ENCODE measurements at regions not wholly inside any gene's neighbourhood (a gene's known extent, or its start where the extent isn't known, plus 50 kb on each side); places are given as distances from the start of the nearest gene placed in this dataset.
"Not testable (repeated sequence)": the region's sequence is repeated elsewhere in the genome, so short reads cannot be mapped to it uniquely, and the experiment has no call there.

GRCh38 chr6:147651-148050 is 144.6 kb upstream of the DUSP22 start:
- H3K4me3 ChIP-seq (ENCODE audit: control insufficient read depth in 1 of 7, extremely low read depth in 1 of 7, insufficient read depth in 4 of 7, low read depth in 2 of 7, low read length in 6 of 7); H3K4me1 ChIP-seq (ENCODE audit: control extremely low read depth in 1 of 4, control insufficient read depth in 4 of 4, insufficient read depth in 4 of 4, low read length in 3 of 4); H3K36me3 ChIP-seq (ENCODE audit: control insufficient read depth in 4 of 4, insufficient read depth in 4 of 4, low read length in 3 of 4); DNase-seq; CTCF ChIA-PET; H3K9me3 ChIP-seq (ENCODE audit: control extremely low read depth in 1 of 5, control insufficient read depth in 4 of 5, insufficient read depth in 2 of 5, low read depth in 1 of 5, low read length in 4 of 5); POLR2A ChIA-PET; H3K27ac ChIP-seq (ENCODE audit: insufficient read depth in 1 of 2, low read depth in 1 of 2, low read length in 2 of 2, poor library complexity in 1 of 2, severe bottlenecking in 2 of 2); H3K27me3 ChIP-seq (replicated peaks in 2 of 5; ENCODE audit: control insufficient read depth in 4 of 5, insufficient read depth in 5 of 5, low read length in 4 of 5): not testable (repeated sequence)
- 96% methylated on average over 2 of the region's 5 CpGs for WGBS (ENCODE audit: insufficient coverage)

- H3K9me3 ChIP-seq (ENCODE audit: control extremely low read depth in 1 of 5, control insufficient read depth in 4 of 5, insufficient read depth in 2 of 5, low read depth in 1 of 5, low read length in 4 of 5); H3K4me3 ChIP-seq (ENCODE audit: control insufficient read depth in 1 of 7, extremely low read depth in 1 of 7, insufficient read depth in 4 of 7, low read depth in 2 of 7, low read length in 6 of 7); H3K4me1 ChIP-seq (ENCODE audit: control extremely low read depth in 1 of 4, control insufficient read depth in 4 of 4, insufficient read depth in 4 of 4, low read length in 3 of 4); H3K27me3 ChIP-seq (replicated peaks in 2 of 5; ENCODE audit: control insufficient read depth in 4 of 5, insufficient read depth in 5 of 5, low read length in 4 of 5); H3K36me3 ChIP-seq (ENCODE audit: control insufficient read depth in 4 of 4, insufficient read depth in 4 of 4, low read length in 3 of 4); H3K27ac ChIP-seq (ENCODE audit: insufficient read depth in 1 of 2, low read depth in 1 of 2, low read length in 2 of 2, poor library complexity in 1 of 2, severe bottlenecking in 2 of 2); POLR2A ChIA-PET: not testable (repeated sequence)
- peak; percentile 68 to 83 (median 76) for DNase-seq
- CTCF ChIA-PET: interaction anchor here (1.2 kb wide), 1 partner anchor 37 kb away, joined by 3 read pairs; no protein-coding TSS in a partner anchor
- WGBS (ENCODE audit: insufficient coverage): 87% methylated on average over 52 of the region's 61 CpGs
These were observed 144.0 kb upstream of the DUSP22 start for GRCh38 chr6:148051-148984.

- CTCF ChIA-PET; H3K4me1 ChIP-seq (ENCODE audit: control extremely low read depth in 1 of 4, control insufficient read depth in 4 of 4, insufficient read depth in 4 of 4, low read length in 3 of 4); H3K27ac ChIP-seq (ENCODE audit: insufficient read depth in 1 of 2, low read depth in 1 of 2, low read length in 2 of 2, poor library complexity in 1 of 2, severe bottlenecking in 2 of 2); H3K36me3 ChIP-seq (ENCODE audit: control insufficient read depth in 4 of 4, insufficient read depth in 4 of 4, low read length in 3 of 4); POLR2A ChIA-PET; H3K9me3 ChIP-seq (ENCODE audit: control extremely low read depth in 1 of 5, control insufficient read depth in 4 of 5, insufficient read depth in 2 of 5, low read depth in 1 of 5, low read length in 4 of 5); H3K4me3 ChIP-seq (ENCODE audit: control insufficient read depth in 1 of 7, extremely low read depth in 1 of 7, insufficient read depth in 4 of 7, low read depth in 2 of 7, low read length in 6 of 7): not testable (repeated sequence)
- peak; percentile 10 to 70 (median 60) for DNase-seq
- WGBS (ENCODE audit: insufficient coverage): 0% methylated on average over 1 of the region's 1 CpG
- H3K27me3 ChIP-seq (replicated peaks in 2 of 5; ENCODE audit: control insufficient read depth in 4 of 5, insufficient read depth in 5 of 5, low read length in 4 of 5): peaks cover 0 to 14% (median 5%) of the 10 kb centered on the region in 5 experiments
These were observed 142.1 kb upstream of the DUSP22 start for GRCh38 chr6:150147-150546.

GRCh38 chr6:152436-152835 is 139.9 kb upstream of the DUSP22 start:
- POLR2A ChIA-PET; H3K36me3 ChIP-seq (ENCODE audit: control insufficient read depth in 4 of 4, insufficient read depth in 4 of 4, low read length in 3 of 4); DNase-seq; H3K27ac ChIP-seq (ENCODE audit: insufficient read depth in 1 of 2, low read depth in 1 of 2, low read length in 2 of 2, poor library complexity in 1 of 2, severe bottlenecking in 2 of 2); CTCF ChIA-PET; H3K4me3 ChIP-seq (ENCODE audit: control insufficient read depth in 1 of 7, extremely low read depth in 1 of 7, insufficient read depth in 4 of 7, low read depth in 2 of 7, low read length in 6 of 7); H3K9me3 ChIP-seq (ENCODE audit: control extremely low read depth in 1 of 5, control insufficient read depth in 4 of 5, insufficient read depth in 2 of 5, low read depth in 1 of 5, low read length in 4 of 5); H3K4me1 ChIP-seq (ENCODE audit: control extremely low read depth in 1 of 4, control insufficient read depth in 4 of 4, insufficient read depth in 4 of 4, low read length in 3 of 4): not testable (repeated sequence)
- WGBS (ENCODE audit: insufficient coverage): 100% methylated on average over 2 of the region's 3 CpGs
- peaks cover 0 to 20% (median 5%) of the 10 kb centered on the region in 5 experiments for H3K27me3 ChIP-seq (replicated peaks in 2 of 5; ENCODE audit: control insufficient read depth in 4 of 5, insufficient read depth in 5 of 5, low read length in 4 of 5)

- H3K27ac ChIP-seq (ENCODE audit: insufficient read depth in 1 of 2, low read depth in 1 of 2, low read length in 2 of 2, poor library complexity in 1 of 2, severe bottlenecking in 2 of 2); H3K36me3 ChIP-seq (ENCODE audit: control insufficient read depth in 4 of 4, insufficient read depth in 4 of 4, low read length in 3 of 4); H3K9me3 ChIP-seq (ENCODE audit: control extremely low read depth in 1 of 5, control insufficient read depth in 4 of 5, insufficient read depth in 2 of 5, low read depth in 1 of 5, low read length in 4 of 5); POLR2A ChIA-PET; H3K4me1 ChIP-seq (ENCODE audit: control extremely low read depth in 1 of 4, control insufficient read depth in 4 of 4, insufficient read depth in 4 of 4, low read length in 3 of 4); H3K4me3 ChIP-seq (ENCODE audit: control insufficient read depth in 1 of 7, extremely low read depth in 1 of 7, insufficient read depth in 4 of 7, low read depth in 2 of 7, low read length in 6 of 7); DNase-seq; CTCF ChIA-PET: not testable (repeated sequence)
- peaks cover 0 to 21% (median 6%) of the 10 kb centered on the region in 5 experiments for H3K27me3 ChIP-seq (replicated peaks in 2 of 5; ENCODE audit: control insufficient read depth in 4 of 5, insufficient read depth in 5 of 5, low read length in 4 of 5)
- WGBS (ENCODE audit: insufficient coverage): no CpG with 5 or more reads among the region's 2 CpGs
These were observed 139.3 kb upstream of the DUSP22 start for GRCh38 chr6:153026-153425.

- H3K27ac ChIP-seq (ENCODE audit: insufficient read depth in 1 of 2, low read depth in 1 of 2, low read length in 2 of 2, poor library complexity in 1 of 2, severe bottlenecking in 2 of 2); H3K9me3 ChIP-seq (ENCODE audit: control extremely low read depth in 1 of 5, control insufficient read depth in 4 of 5, insufficient read depth in 2 of 5, low read depth in 1 of 5, low read length in 4 of 5); H3K4me3 ChIP-seq (ENCODE audit: control insufficient read depth in 1 of 7, extremely low read depth in 1 of 7, insufficient read depth in 4 of 7, low read depth in 2 of 7, low read length in 6 of 7); POLR2A ChIA-PET; DNase-seq; H3K4me1 ChIP-seq (ENCODE audit: control extremely low read depth in 1 of 4, control insufficient read depth in 4 of 4, insufficient read depth in 4 of 4, low read length in 3 of 4); H3K36me3 ChIP-seq (ENCODE audit: control insufficient read depth in 4 of 4, insufficient read depth in 4 of 4, low read length in 3 of 4): not testable (repeated sequence)
- CTCF ChIA-PET: interaction anchor here (1.2 to 1.9 kb wide), 2 partner anchors 13 to 73 kb away, joined by 3 to 13 read pairs; no protein-coding TSS in a partner anchor
- WGBS (ENCODE audit: insufficient coverage): 94% methylated on average over 2 of the region's 3 CpGs
- H3K27me3 ChIP-seq (replicated peaks in 2 of 5; ENCODE audit: control insufficient read depth in 4 of 5, insufficient read depth in 5 of 5, low read length in 4 of 5): peaks cover 0 to 21% (median 12%) of the 10 kb centered on the region in 5 experiments
These were observed 138.4 kb upstream of the DUSP22 start for GRCh38 chr6:153867-154266.

- POLR2A ChIA-PET: interaction anchor here (0.6 kb wide), 1 partner anchor 1339 kb away, joined by 7 read pairs; no protein-coding TSS in a partner anchor
- H3K4me1 ChIP-seq (ENCODE audit: control extremely low read depth in 1 of 4, control insufficient read depth in 4 of 4, insufficient read depth in 4 of 4, low read length in 3 of 4); H3K9me3 ChIP-seq (ENCODE audit: control extremely low read depth in 1 of 5, control insufficient read depth in 4 of 5, insufficient read depth in 2 of 5, low read depth in 1 of 5, low read length in 4 of 5); H3K4me3 ChIP-seq (ENCODE audit: control insufficient read depth in 1 of 7, extremely low read depth in 1 of 7, insufficient read depth in 4 of 7, low read depth in 2 of 7, low read length in 6 of 7); H3K36me3 ChIP-seq (ENCODE audit: control insufficient read depth in 4 of 4, insufficient read depth in 4 of 4, low read length in 3 of 4); H3K27ac ChIP-seq (ENCODE audit: insufficient read depth in 1 of 2, low read depth in 1 of 2, low read length in 2 of 2, poor library complexity in 1 of 2, severe bottlenecking in 2 of 2): not testable (repeated sequence)
- peak in 2 of 3 donors; percentile 19 to 42 for DNase-seq
- peaks cover 0 to 21% (median 12%) of the 10 kb centered on the region in 5 experiments for H3K27me3 ChIP-seq (replicated peaks in 2 of 5; ENCODE audit: control insufficient read depth in 4 of 5, insufficient read depth in 5 of 5, low read length in 4 of 5)
- CTCF ChIA-PET: interaction anchor here (1.2 to 1.9 kb wide), 2 partner anchors 12 to 72 kb away, joined by 3 to 13 read pairs; no protein-coding TSS in a partner anchor
- 82% methylated on average over 4 of the region's 9 CpGs for WGBS (ENCODE audit: insufficient coverage)
These were observed 137.8 kb upstream of the DUSP22 start for GRCh38 chr6:154321-155092.

Measured in common myeloid progenitor, CD34-positive (primary cell).